ENCODE measurements at regions not wholly inside any gene's neighbourhood (a gene's known extent, or its start where the extent isn't known, plus 50 kb on each side); places are given as distances from the start of the nearest gene placed in this dataset.
"Not testable (repeated sequence)": the region's sequence is repeated elsewhere in the genome, so short reads cannot be mapped to it uniquely, and the experiment has no call there.

GRCh38 chr4:57832083-57832482 is 721.9 kb upstream of the IGFBP7 start:
- DNase-seq: no peak

- DNase-seq: no peak
These were observed 679.5 kb upstream of the IGFBP7 start for GRCh38 chr4:57789666-57790065.

GRCh38 chr4:57777876-57778275 is 667.7 kb upstream of the IGFBP7 start:
- DNase-seq: no peak

- DNase-seq: no peak
These were observed 664.5 kb upstream of the IGFBP7 start for GRCh38 chr4:57774681-57775080.

- DNase-seq: no peak
These were observed 664.0 kb upstream of the IGFBP7 start for GRCh38 chr4:57774171-57774570.

- DNase-seq: no peak
These were observed 656.2 kb upstream of the IGFBP7 start for GRCh38 chr4:57766341-57766740.

- DNase-seq: no peak
These were observed 654.7 kb upstream of the IGFBP7 start for GRCh38 chr4:57764856-57765255.

- DNase-seq: no peak
These were observed 652.9 kb upstream of the IGFBP7 start for GRCh38 chr4:57763070-57763469.

GRCh38 chr4:57740625-57741190 is 630.5 kb upstream of the IGFBP7 start:
- no peak for DNase-seq

- no peak for DNase-seq
These were observed 626.6 kb upstream of the IGFBP7 start for GRCh38 chr4:57736781-57737180.

GRCh38 chr4:57734104-57734670 is 624.0 kb upstream of the IGFBP7 start:
- no peak for DNase-seq

GRCh38 chr4:57729775-57730570 is 619.8 kb upstream of the IGFBP7 start:
- not testable (repeated sequence) for DNase-seq

GRCh38 chr4:57726154-57726553 is 616.0 kb upstream of the IGFBP7 start:
- no peak for DNase-seq

- DNase-seq: no peak
These were observed 609.3 kb upstream of the IGFBP7 start for GRCh38 chr4:57719456-57719855.

GRCh38 chr4:57714313-57714712 is 604.1 kb upstream of the IGFBP7 start:
- DNase-seq: not testable (repeated sequence)

GRCh38 chr4:57710053-57710452 is 599.9 kb upstream of the IGFBP7 start:
- no peak for DNase-seq

- no peak for DNase-seq
These were observed 581.2 kb upstream of the IGFBP7 start for GRCh38 chr4:57691370-57691769.

GRCh38 chr4:57689693-57690205 is 579.6 kb upstream of the IGFBP7 start:
- DNase-seq: no peak

- DNase-seq: no peak
These were observed 572.1 kb upstream of the IGFBP7 start for GRCh38 chr4:57682275-57682674.

- DNase-seq: no peak
These were observed 569.8 kb upstream of the IGFBP7 start for GRCh38 chr4:57679969-57680368.

GRCh38 chr4:57676394-57676793 is 566.2 kb upstream of the IGFBP7 start:
- DNase-seq: no peak

GRCh38 chr4:57672846-57673433 is 562.8 kb upstream of the IGFBP7 start:
- DNase-seq: no peak

- DNase-seq: no peak
These were observed 558.4 kb upstream of the IGFBP7 start for GRCh38 chr4:57668621-57669020.

- no peak for DNase-seq
These were observed 555.6 kb upstream of the IGFBP7 start for GRCh38 chr4:57665806-57666205.
